ENCODE measurements at regions not wholly inside any gene's neighbourhood (a gene's known extent, or its start where the extent isn't known, plus 50 kb on each side); places are given as distances from the start of the nearest gene placed in this dataset.

Small RNAs in the stretch of these regions (small RNA-seq; reads per million reads assigned to genes)
- 0 reads per million in 2 donors for gene AC114811.1

All from testis (tissue), 2 donors.